CD14-positive monocyte (primary cell): ENCODE measurements at regions not wholly inside any gene's neighbourhood (a gene's known extent, or its start where the extent isn't known, plus 50 kb on each side); places are given as distances from the start of the nearest gene placed in this dataset.

ENCODE experiments used
- DNase-seq, 3 donors: peaks; one replicate each; pipeline ENCODE4 v3.0.0-alpha.2; 2011 to 2022
- H2AFZ ChIP-seq: 2 replicates; pipeline ENCODE4 v1.6.0; 2012; ENCODE audit warnings: mild to moderate bottlenecking, low read depth, low read length, inconsistent platforms; ENCODE audit not compliant: insufficient read depth, poor library complexity, severe bottlenecking
- H3K27ac ChIP-seq, 2 donors: 1 replicate in 1 of 2; 2 replicates in 1 of 2; pipeline ENCODE4 v1.5.1; 2012 to 2013; ENCODE audit warnings: low read length in 2 of 2, control low read depth in 1 of 2, inconsistent platforms in 1 of 2, low read depth in 1 of 2, mild to moderate bottlenecking in 1 of 2
- H3K27me3 ChIP-seq, 2 donors: one replicate each; pipeline versions ENCODE4 v1.6.0 to v1.6.1; 2011 to 2013; ENCODE audit warnings: low read length in 2 of 2; ENCODE audit not compliant: control insufficient read depth in 2 of 2, insufficient read depth in 2 of 2
- H3K36me3 ChIP-seq, 2 donors: replicated peaks in 1 of 2; 1 replicate in 1 of 2; 2 replicates in 1 of 2; pipeline versions ENCODE4 v1.5.1 to v1.6.1; 2012 to 2013; ENCODE audit warnings: low read length in 2 of 2, control low read depth in 1 of 2, inconsistent platforms in 1 of 2, mild to moderate bottlenecking in 1 of 2; ENCODE audit not compliant: insufficient read depth in 2 of 2, control insufficient read depth in 1 of 2
- H3K4me1 ChIP-seq, 2 donors: 1 replicate in 1 of 2; 2 replicates in 1 of 2; pipeline versions ENCODE4 v1.5.1 to v1.6.1; 2012 to 2013; ENCODE audit warnings: low read length in 2 of 2, control low read depth in 1 of 2, inconsistent platforms in 1 of 2, mild to moderate bottlenecking in 1 of 2, moderate library complexity in 1 of 2; ENCODE audit not compliant: insufficient read depth in 2 of 2, control insufficient read depth in 1 of 2
- H3K4me2 ChIP-seq: replicated peaks from 2 replicates; pipeline ENCODE3; 2012; ENCODE audit warnings: low read length, moderate library complexity, mild to moderate bottlenecking; ENCODE audit not compliant: poor library complexity, severe bottlenecking; ENCODE audit errors: extremely low read depth
- H3K4me3 ChIP-seq, 3 experiments: fragments of 200-600 bp in 1 of 3; sonication (generic) in 1 of 3; replicated peaks in 1 of 3; 1 replicate in 2 of 3; 2 replicates in 1 of 3; pipeline ENCODE4 v1.5.1; 2011 to 2013; ENCODE audit warnings: low read length in 3 of 3, mild to moderate bottlenecking in 3 of 3, control low read depth in 2 of 3, low read depth in 2 of 3, inconsistent platforms in 1 of 3, moderate library complexity in 1 of 3
- H3K79me2 ChIP-seq: 2 replicates; pipeline ENCODE4 v1.6.0; 2012; ENCODE audit warnings: mild to moderate bottlenecking, control low read depth, inconsistent platforms, low read length, moderate library complexity; ENCODE audit not compliant: insufficient read depth
- H3K9ac ChIP-seq: 2 replicates; pipeline ENCODE4 v1.6.0; 2017; ENCODE audit warnings: low read length, mild to moderate bottlenecking; ENCODE audit not compliant: insufficient read depth, poor library complexity, severe bottlenecking
- H3K9me3 ChIP-seq, 2 donors: replicated peaks in 1 of 2; 1 replicate in 1 of 2; 2 replicates in 1 of 2; pipeline versions ENCODE4 v1.5.1 to v1.6.1; 2012 to 2013; ENCODE audit warnings: low read length in 2 of 2, control low read depth in 1 of 2; ENCODE audit not compliant: control insufficient read depth in 1 of 2, insufficient read depth in 1 of 2
- H4K20me1 ChIP-seq: 2 replicates; pipeline ENCODE4 v1.6.0; 2012; ENCODE audit warnings: mild to moderate bottlenecking, low read length, control low read depth, moderate library complexity; ENCODE audit not compliant: insufficient read depth
- H3K27ac Mint-ChIP-seq, 7 donors: one replicate each; pipeline ENCODE4 v1.8.0; 2020; ENCODE audit warnings: mild to moderate bottlenecking in 7 of 7, mixed read lengths in 7 of 7, moderate library complexity in 6 of 7, inconsistent platforms in 2 of 7
- H3K27me3 Mint-ChIP-seq, 3 donors: one replicate each; pipeline ENCODE4 v1.8.0; 2021 to 2022; ENCODE audit warnings: low read depth in 3 of 3, mild to moderate bottlenecking in 3 of 3, mixed read lengths in 3 of 3, moderate library complexity in 3 of 3, inconsistent platforms in 1 of 3
- H3K36me3 Mint-ChIP-seq, 2 donors: one replicate each; pipeline ENCODE4 v1.8.0; 2020; ENCODE audit warnings: mixed read lengths in 2 of 2, inconsistent platforms in 1 of 2, mild to moderate bottlenecking in 1 of 2
- H3K4me1 Mint-ChIP-seq: one replicate; pipeline ENCODE4 v1.8.0; 2020; ENCODE audit warnings: mild to moderate bottlenecking, mixed read lengths
- H3K4me3 Mint-ChIP-seq, 2 donors: one replicate each; pipeline ENCODE4 v1.8.0; 2020; ENCODE audit warnings: mild to moderate bottlenecking in 2 of 2, mixed read lengths in 2 of 2, moderate library complexity in 1 of 2
- H3K9me3 Mint-ChIP-seq, 7 donors: one replicate each; pipeline ENCODE4 v1.8.0; 2020 to 2022; ENCODE audit warnings: mixed read lengths in 7 of 7, mild to moderate bottlenecking in 6 of 7, moderate library complexity in 6 of 7, inconsistent platforms in 2 of 7
- CTCF ChIP-seq: fragments of 200-600 bp; IDR thresholded peaks from one replicate; pipeline ENCODE4 v1.8.0; 2022; ENCODE audit warnings: antibody characterized with exemption, mild to moderate bottlenecking
- WGBS: methylation state at CpG from one replicate; pipeline ENCODE4 v1.1.5; 2013; ENCODE audit warnings: missing lambda C conversion rate; ENCODE audit not compliant: insufficient coverage; 5-methylcytosine and 5-hydroxymethylcytosine counted together
- intact Hi-C, 2 donors: fragments of 100-400 bp; cut with micrococcal nuclease; formaldehyde crosslinking; loops; one replicate each; pipeline versions ENCODE4 v1.15.0 to v1.15.1; 2023

- no peaks in the 10 kb centered on the region for H4K20me1 ChIP-seq
- H2AFZ ChIP-seq, result no peak overlapping the region
- peaks cover 0 to 4% (median 0%) of the 10 kb centered on the region in 7 donors for H3K9me3 Mint-ChIP-seq
- H3K27me3 ChIP-seq, result no peaks in the 10 kb centered on the region
- H3K9ac ChIP-seq, result no peak overlapping the region
- H3K27me3 Mint-ChIP-seq, result peaks cover 0 to 2% (median 2%) of the 10 kb centered on the region in 3 donors
- no peak overlapping the region for H3K4me3 Mint-ChIP-seq
- no peaks in the 10 kb centered on the region for H3K4me1 Mint-ChIP-seq
- no peaks in the 10 kb centered on the region for H3K4me1 ChIP-seq
- no peaks in the 10 kb centered on the region for H3K9me3 ChIP-seq
- intact Hi-C loops, result no loop called here
- peaks cover 0 to 2% of the 10 kb centered on the region in 2 donors for H3K36me3 Mint-ChIP-seq
- H3K27ac Mint-ChIP-seq, result no peak overlapping the region
- no peak overlapping the region for H3K4me2 ChIP-seq
- no peak overlapping the region for H3K27ac ChIP-seq
- H3K4me3 ChIP-seq, result no peak overlapping the region
- H3K79me2 ChIP-seq, result no peaks in the 10 kb centered on the region
- H3K36me3 ChIP-seq, result no peaks in the 10 kb centered on the region
- no peak for DNase-seq
- 91% methylated on average over 4 of the region's 6 CpGs for WGBS
- TF ChIP-seq CTCF, result no peak
These were observed 377.8 kb upstream of the HS6ST1 start for GRCh38 chr2:128696421-128696820.

GRCh38 chr2:128701418-128701817 lies 382.8 kb upstream of the HS6ST1 start:
- Histone ChIP-seq H3K9ac (no peak overlapping the region), H3K27ac (no peak overlapping the region), H2AFZ (no peak overlapping the region), H3K36me3 (no peaks in the 10 kb centered on the region), H3K9me3 (peaks cover 6 to 7% of the 10 kb centered on the region in 2 donors), H3K4me1 (peaks cover 0 to 10% of the 10 kb centered on the region in 2 donors), H4K20me1 (no peaks in the 10 kb centered on the region), H3K4me3 (no peak overlapping the region), H3K4me2 (no peak overlapping the region), H3K27me3 (no peaks in the 10 kb centered on the region), H3K79me2 (no peaks in the 10 kb centered on the region)
- no CpG with 5 or more reads among the region's 2 CpGs for WGBS
- Mint-ChIP-seq H3K27me3 (peaks cover 0 to 2% (median 0%) of the 10 kb centered on the region in 3 donors), H3K36me3 (peaks cover 0 to 2% of the 10 kb centered on the region in 2 donors), H3K4me3 (no peak overlapping the region), H3K27ac (no peak overlapping the region), H3K9me3 (peaks cover 5 to 15% (median 9%) of the 10 kb centered on the region in 7 donors), H3K4me1 (peaks cover 10% of the 10 kb centered on the region)
- no peak for DNase-seq
- TF ChIP-seq CTCF, result no peak
- intact Hi-C loops, result no loop called here
